Kidney capillary endothelial cell (primary cell): ENCODE measurements at regions not wholly inside any gene's neighbourhood (a gene's known extent, or its start where the extent isn't known, plus 50 kb on each side); places are given as distances from the start of the nearest gene placed in this dataset.
A peak's percentile ranks its signal among the peaks of the same experiment; 100 is the strongest.
"Not testable (repeated sequence)": the region's sequence is repeated elsewhere in the genome, so short reads cannot be mapped to it uniquely, and the experiment has no call there.

Experiments
- DNase-seq: peaks from one replicate; pipeline ENCODE4 v3.0.0-alpha.2; 2018; ENCODE audit warnings: low spot score

DNA sequence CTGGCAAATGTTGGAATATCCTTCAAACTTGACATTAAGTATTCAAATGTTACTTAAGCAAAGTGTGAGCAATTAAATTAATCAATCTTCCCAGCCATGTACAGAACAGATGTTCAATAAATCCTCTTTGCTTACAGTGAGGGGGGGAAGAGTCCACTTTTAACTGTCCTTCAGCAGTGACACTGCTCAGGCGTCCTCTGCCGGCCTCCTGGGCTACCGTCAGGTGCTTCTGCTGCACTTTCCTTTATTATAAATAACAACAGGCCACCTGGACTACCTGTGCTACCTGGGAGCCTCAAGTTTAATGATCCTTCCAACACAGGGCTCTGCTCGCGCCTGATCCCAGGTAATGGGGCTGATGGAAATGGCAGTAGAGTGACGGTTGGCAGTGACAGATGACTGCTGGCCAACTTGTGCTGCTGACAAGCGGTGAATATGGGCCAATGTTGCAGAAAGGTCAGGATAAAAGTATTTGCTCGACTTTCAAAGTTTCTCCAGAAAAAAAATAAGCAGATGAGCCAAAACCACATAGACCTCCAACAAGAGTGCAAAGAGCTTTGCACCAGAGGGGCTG, 460.0 kb upstream of the ZNF507 start:
- DNase-seq: no peak

- no peak for DNase-seq
These were observed 455.2 kb upstream of the ZNF507 start for GRCh38 chr19:31890230-31890629.

GRCh38 chr19:31892060-31892459, 453.4 kb upstream of the ZNF507 start:
- no peak for DNase-seq

- not testable (repeated sequence) for DNase-seq
These were observed 451.9 kb upstream of the ZNF507 start for GRCh38 chr19:31893491-31893890.

DNA sequence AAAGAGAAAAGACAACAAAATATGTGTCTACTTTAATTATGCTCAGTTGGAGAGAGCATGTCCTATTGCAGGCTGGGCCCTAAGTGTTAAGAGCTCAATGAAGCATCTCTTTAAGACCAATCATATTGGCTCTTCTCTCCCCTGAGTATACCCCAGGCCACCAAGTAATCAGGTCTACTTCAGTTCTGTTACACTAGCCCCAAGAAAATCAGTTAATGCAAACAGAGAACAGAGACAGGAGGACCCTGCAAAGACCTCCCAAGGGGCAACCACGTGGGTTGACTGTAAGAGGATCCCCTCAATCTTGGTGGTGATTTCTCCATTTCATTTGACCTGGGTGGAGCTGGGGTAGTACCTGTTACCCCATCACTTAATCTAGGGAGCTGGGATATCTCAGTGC, 451.0 kb upstream of the ZNF507 start:
- DNase-seq: no peak

DNA sequence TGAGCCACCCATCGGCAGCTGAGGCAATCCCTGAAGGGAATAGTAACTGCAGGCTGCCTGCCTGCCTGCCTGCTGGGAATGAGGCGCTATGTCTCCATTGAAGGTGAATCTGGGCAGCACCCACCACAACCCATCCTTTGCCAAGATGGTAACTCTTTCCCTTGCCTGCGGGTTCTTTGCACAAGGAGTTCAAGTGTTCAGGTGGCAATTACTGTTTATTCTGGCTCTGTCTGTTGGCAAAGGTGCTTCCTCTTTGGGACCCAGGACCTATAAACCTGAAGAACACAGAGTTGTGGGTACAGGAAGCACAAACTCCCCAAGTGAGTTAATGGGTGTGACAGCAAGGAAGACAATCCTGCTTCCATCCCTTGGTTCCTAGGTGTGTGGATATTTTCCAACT, 448.1 kb upstream of the ZNF507 start:
- DNase-seq: no peak

- DNase-seq: no peak
These were observed 444.4 kb upstream of the ZNF507 start for GRCh38 chr19:31900991-31901390.

- no peak for DNase-seq
These were observed 442.6 kb upstream of the ZNF507 start for GRCh38 chr19:31902821-31903220.

- DNase-seq: no peak
These were observed 441.4 kb upstream of the ZNF507 start for GRCh38 chr19:31903979-31904378.

GRCh38 chr19:31906111-31906871, 439.1 kb upstream of the ZNF507 start:
- peak; percentile 1 for DNase-seq

GRCh38 chr19:31907661-31908060, 437.7 kb upstream of the ZNF507 start:
- no peak for DNase-seq

- DNase-seq: no peak
These were observed 437.3 kb upstream of the ZNF507 start for GRCh38 chr19:31908080-31908479.

- DNase-seq: no peak
These were observed 436.7 kb upstream of the ZNF507 start for GRCh38 chr19:31908496-31909225.

DNA sequence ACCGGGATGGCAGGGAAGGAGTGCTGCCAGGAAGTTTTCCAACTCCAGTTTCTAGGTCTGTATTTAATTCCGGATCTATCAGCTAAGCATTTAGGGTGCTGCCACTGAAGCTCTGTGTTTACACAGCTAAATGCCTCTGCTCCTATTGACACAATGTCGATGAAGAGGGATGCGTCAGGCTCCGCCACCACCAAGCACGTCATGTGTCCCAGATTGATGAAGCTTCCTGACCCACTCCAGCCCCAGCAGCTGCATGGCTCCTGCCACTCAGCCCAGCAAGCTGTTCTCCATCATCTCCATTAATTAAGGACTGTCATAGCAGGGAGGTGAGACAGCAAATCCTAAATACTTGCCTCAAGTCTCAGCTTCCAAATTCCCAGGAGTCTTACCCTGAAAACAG, 435.2 kb upstream of the ZNF507 start:
- no peak for DNase-seq

- no peak for DNase-seq
These were observed 433.8 kb upstream of the ZNF507 start for GRCh38 chr19:31911577-31911976.

GRCh38 chr19:31913103-31913661, 432.2 kb upstream of the ZNF507 start:
- DNase-seq: no peak

- no peak for DNase-seq
These were observed 415.0 kb upstream of the ZNF507 start for GRCh38 chr19:31930401-31930800.

- DNase-seq: no peak
These were observed 407.4 kb upstream of the ZNF507 start for GRCh38 chr19:31937983-31938382.

DNA sequence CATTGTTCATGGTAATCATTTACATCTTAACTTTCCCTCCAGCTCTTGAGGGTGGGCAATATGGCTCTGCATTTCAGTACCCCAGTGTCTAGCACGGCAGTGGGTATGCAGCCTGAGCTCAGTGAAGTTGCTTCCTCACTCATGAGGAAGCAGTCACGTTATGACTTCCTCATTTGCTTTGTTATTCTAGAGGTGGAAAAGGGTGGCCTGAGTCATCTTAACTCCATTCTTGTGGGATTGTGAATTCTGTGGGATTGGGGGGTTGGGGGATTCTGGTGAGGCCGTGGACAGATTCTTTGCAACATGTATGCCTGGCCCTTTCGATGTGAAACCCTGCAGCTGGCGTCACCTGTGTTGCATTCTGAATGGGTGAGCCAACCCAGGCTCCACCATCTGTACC, 406.7 kb upstream of the ZNF507 start:
- peak; percentile 10 for DNase-seq

- DNase-seq: no peak
These were observed 405.0 kb upstream of the ZNF507 start for GRCh38 chr19:31940396-31940795.

DNA sequence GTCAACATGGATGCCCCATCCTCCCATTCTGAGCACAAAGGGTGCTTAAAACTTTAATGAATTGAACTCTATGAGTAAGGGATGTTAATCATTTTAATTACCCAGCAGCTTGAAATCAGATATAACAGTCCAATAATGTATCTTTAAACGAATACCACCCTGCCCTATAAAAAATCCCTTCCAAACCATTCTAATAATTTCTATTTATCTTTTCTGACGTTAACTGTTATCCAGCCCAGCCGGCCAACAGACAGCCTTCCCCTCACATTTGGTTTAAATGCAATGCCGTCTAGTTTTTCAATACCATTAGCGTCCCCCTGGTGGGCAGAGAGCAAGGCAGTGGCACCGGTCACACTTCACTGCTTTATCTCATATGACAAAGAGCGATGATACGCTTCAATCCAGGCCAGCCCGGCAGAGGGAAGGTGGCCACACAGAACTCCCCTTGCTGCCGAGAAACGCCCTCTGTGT, 402.2 kb upstream of the ZNF507 start:
- no peak for DNase-seq

DNA sequence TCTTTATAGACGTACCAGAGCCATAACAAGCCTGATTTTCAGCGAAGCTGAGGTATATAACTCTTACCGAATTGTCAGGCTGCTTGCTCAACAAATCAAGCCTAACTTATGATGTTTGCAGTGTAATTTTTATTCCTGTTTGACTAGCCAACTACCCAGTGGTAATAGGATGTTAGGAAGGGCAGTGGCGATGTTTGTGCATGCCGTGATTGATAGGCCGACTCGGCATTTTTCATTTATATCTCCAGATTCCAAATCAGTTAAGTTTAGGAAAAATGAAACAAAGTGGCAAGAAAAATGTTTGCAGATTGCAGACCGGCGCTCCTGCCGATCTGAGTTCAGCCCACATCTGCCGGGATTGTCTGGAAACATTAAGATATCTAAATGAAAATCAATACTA, 401.6 kb upstream of the ZNF507 start:
- no peak for DNase-seq

GRCh38 chr19:31944326-31944725, 401.1 kb upstream of the ZNF507 start:
- DNase-seq: no peak
